BE2C (cell line): ENCODE measurements at regions not wholly inside any gene's neighbourhood (a gene's known extent, or its start where the extent isn't known, plus 50 kb on each side); places are given as distances from the start of the nearest gene placed in this dataset.

Experiments used
- DNase-seq: peaks from one replicate; pipeline ENCODE4 v3.0.0-alpha.2; 2020
- H3K27me3 ChIP-seq: fragments of 250-450 bp; sonication (Bioruptor Pico); 2 replicates; pipeline ENCODE4 v1.5.1; 2020; ENCODE audit warnings: mild to moderate bottlenecking
- H3K36me3 ChIP-seq: fragments of 250-450 bp; sonication (Bioruptor Pico); 2 replicates; pipeline ENCODE4 v1.5.1; 2020; ENCODE audit warnings: mild to moderate bottlenecking
- H3K4me1 ChIP-seq: fragments of 250-450 bp; sonication (Bioruptor Pico); 2 replicates; pipeline ENCODE4 v1.5.1; 2020
- H3K4me3 ChIP-seq: 2 replicates; pipeline ENCODE4 v1.5.1; 2011; ENCODE audit warnings: low read depth, low read length
- H3K9me3 ChIP-seq: fragments of 250-450 bp; sonication (Bioruptor Pico); 2 replicates; pipeline ENCODE4 v1.5.1; 2020
- CTCF ChIP-seq: IDR thresholded peaks from 2 replicates; pipeline ENCODE4 v1.5.1; 2012; ENCODE audit warnings: mild to moderate bottlenecking, low read depth, low read length

GRCh38 chr5:68627001-68627400 is 411.4 kb downstream of the PIK3R1 start:
- no peaks in the 10 kb centered on the region for H3K27me3 ChIP-seq
- no peak for DNase-seq
- TF ChIP-seq CTCF, result no peak
- peaks cover 3% of the 10 kb centered on the region for H3K4me1 ChIP-seq
- no peaks in the 10 kb centered on the region for H3K36me3 ChIP-seq
- no peak overlapping the region for H3K4me3 ChIP-seq
- H3K9me3 ChIP-seq, result no peaks in the 10 kb centered on the region

- TF ChIP-seq CTCF, result no peak
- DNase-seq, result peak; percentile 14
- Histone ChIP-seq H3K4me3 (no peak overlapping the region), H3K36me3 (no peaks in the 10 kb centered on the region), H3K27me3 (no peaks in the 10 kb centered on the region), H3K4me1 (peaks cover 3% of the 10 kb centered on the region), H3K9me3 (no peaks in the 10 kb centered on the region)
Observed at GRCh38 chr5:68628082-68628814, 412.7 kb downstream of the PIK3R1 start.

DNA sequence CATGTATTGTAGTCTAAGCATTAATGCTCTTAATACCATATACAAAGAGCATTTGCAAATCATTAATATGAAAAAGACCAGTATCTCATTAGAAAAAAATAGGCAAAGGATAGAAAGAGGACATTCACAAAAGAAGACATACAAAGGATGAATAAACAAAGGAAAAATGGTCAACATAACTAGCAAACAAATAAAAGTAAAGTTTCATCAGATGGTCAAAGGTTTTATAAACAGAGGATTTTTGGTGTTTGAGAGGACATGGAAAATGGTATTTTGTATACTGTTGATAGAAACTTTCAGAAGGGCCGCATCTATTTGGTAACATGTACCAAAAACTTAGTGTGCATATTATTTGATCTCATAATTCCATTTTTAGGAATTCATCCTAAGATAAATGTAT is 414.8 kb downstream of the PIK3R1 start:
- TF ChIP-seq CTCF, result no peak
- Histone ChIP-seq H3K4me1 (peaks cover 3% of the 10 kb centered on the region), H3K4me3 (no peak overlapping the region), H3K9me3 (no peaks in the 10 kb centered on the region), H3K27me3 (no peaks in the 10 kb centered on the region), H3K36me3 (no peaks in the 10 kb centered on the region)
- DNase-seq, result no peak

GRCh38 chr5:68631884-68632283 is 416.3 kb downstream of the PIK3R1 start:
- Histone ChIP-seq H3K36me3 (no peaks in the 10 kb centered on the region), H3K4me1 (peaks cover 3% of the 10 kb centered on the region), H3K9me3 (no peaks in the 10 kb centered on the region), H3K4me3 (no peak overlapping the region), H3K27me3 (no peaks in the 10 kb centered on the region)
- no peak for TF ChIP-seq CTCF
- DNase-seq, result no peak

GRCh38 chr5:68641211-68641610 is 425.7 kb downstream of the PIK3R1 start:
- Histone ChIP-seq H3K4me3 (no peak overlapping the region), H3K36me3 (no peaks in the 10 kb centered on the region), H3K27me3 (no peaks in the 10 kb centered on the region), H3K4me1 (no peaks in the 10 kb centered on the region), H3K9me3 (no peaks in the 10 kb centered on the region)
- DNase-seq, result no peak
- TF ChIP-seq CTCF, result no peak

DNA sequence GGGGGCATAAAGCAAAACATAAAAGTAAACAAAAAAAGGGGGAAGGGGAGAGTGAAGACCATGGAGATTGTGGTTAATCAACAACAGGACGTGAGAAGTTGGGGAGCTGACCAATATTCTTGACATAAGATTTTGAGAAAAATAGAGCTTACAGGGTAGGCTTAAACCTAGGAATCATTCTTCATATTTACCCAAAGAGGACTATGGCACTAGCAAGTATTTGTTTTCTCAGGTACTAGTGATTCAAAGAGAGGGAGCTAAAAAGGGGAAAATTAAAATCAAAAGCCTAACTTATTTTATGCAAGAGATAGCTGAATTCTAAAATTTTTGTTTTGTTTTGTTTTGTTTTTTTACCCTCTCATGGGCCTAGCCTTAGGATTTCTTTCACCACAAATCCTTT is 427.5 kb downstream of the PIK3R1 start:
- Histone ChIP-seq H3K36me3 (no peaks in the 10 kb centered on the region), H3K9me3 (no peaks in the 10 kb centered on the region), H3K4me3 (no peak overlapping the region), H3K4me1 (no peaks in the 10 kb centered on the region), H3K27me3 (no peaks in the 10 kb centered on the region)
- DNase-seq, result no peak
- no peak for TF ChIP-seq CTCF
